GM23338 (cell line): ENCODE measurements at regions not wholly inside any gene's neighbourhood (a gene's known extent, or its start where the extent isn't known, plus 50 kb on each side); places are given as distances from the start of the nearest gene placed in this dataset.

Experiments used
- ATAC-seq: fragments of 200-7000 bp; cut with Tn5 transposase; 3 replicates; pipeline ENCODE4 v1.9.1; 2020
- DNase-seq: peaks from one replicate; pipeline ENCODE4 v3.0.0-alpha.2; 2015; ENCODE audit warnings: low spot score
- H2AFZ ChIP-seq: fragments of 200-600 bp; sonication (generic); 2 replicates; pipeline ENCODE4 v1.8.0; 2016; ENCODE audit warnings: antibody characterized with exemption, mild to moderate bottlenecking, moderate library complexity
- H3F3A ChIP-seq: fragments of 200-600 bp; sonication (generic); replicated peaks from 2 replicates; pipeline ENCODE4 v1.8.0; 2017; ENCODE audit warnings: antibody characterized with exemption, mixed run types, low read depth
- H3K27ac ChIP-seq: fragments of 200-600 bp; sonication (generic); 2 replicates; pipeline ENCODE4 v1.6.1; 2016; ENCODE audit warnings: low read depth
- H3K27me3 ChIP-seq: fragments of 200-600 bp; sonication (generic); 2 replicates; pipeline ENCODE4 v1.8.0; 2016; ENCODE audit warnings: mild to moderate bottlenecking, mixed run types, moderate library complexity; ENCODE audit not compliant: insufficient read depth
- H3K36me3 ChIP-seq: fragments of 200-600 bp; sonication (generic); 2 replicates; pipeline ENCODE4 v1.8.0; 2016; ENCODE audit warnings: mild to moderate bottlenecking; ENCODE audit not compliant: insufficient read depth
- H3K4me1 ChIP-seq: fragments of 200-600 bp; sonication (generic); 2 replicates; pipeline ENCODE4 v1.8.0; 2016; ENCODE audit warnings: mild to moderate bottlenecking, moderate library complexity; ENCODE audit not compliant: insufficient read depth
- H3K4me2 ChIP-seq: fragments of 200-600 bp; sonication (generic); 2 replicates; pipeline ENCODE4 v1.7.1; 2017; ENCODE audit warnings: mixed run types
- H3K4me3 ChIP-seq: fragments of 200-600 bp; sonication (generic); 2 replicates; pipeline ENCODE4 v1.6.1; 2016; ENCODE audit warnings: mixed run types
- H3K79me2 ChIP-seq: fragments of 200-600 bp; sonication (generic); replicated peaks from 2 replicates; pipeline ENCODE4 v1.8.0; 2017; ENCODE audit warnings: mild to moderate bottlenecking; ENCODE audit not compliant: insufficient read depth
- H3K9me2 ChIP-seq: fragments of 200-600 bp; sonication (generic); 2 replicates; pipeline ENCODE4 v1.8.0; 2017; ENCODE audit not compliant: insufficient read depth
- H4K20me1 ChIP-seq: fragments of 200-600 bp; sonication (generic); replicated peaks from 2 replicates; pipeline ENCODE4 v1.8.0; 2017; ENCODE audit warnings: mild to moderate bottlenecking; ENCODE audit not compliant: insufficient read depth
- H3K27ac Mint-ChIP-seq: 2 replicates; pipeline ENCODE4 v1.8.0; 2020; ENCODE audit warnings: inconsistent platforms, mild to moderate bottlenecking, moderate library complexity, mixed read lengths
- H3K27me3 Mint-ChIP-seq: 3 replicates; pipeline ENCODE4 v1.8.0; 2022; ENCODE audit warnings: low read depth, mild to moderate bottlenecking, moderate library complexity, mixed read lengths, inconsistent platforms; ENCODE audit not compliant: insufficient read depth, poor library complexity
- H3K36me3 Mint-ChIP-seq: 3 replicates; pipeline ENCODE4 v1.8.0; 2021; ENCODE audit warnings: low read depth, mild to moderate bottlenecking, inconsistent platforms, moderate library complexity, mixed read lengths
- H3K4me1 Mint-ChIP-seq: 3 replicates; pipeline ENCODE4 v1.8.0; 2020; ENCODE audit warnings: mild to moderate bottlenecking, inconsistent platforms, mixed read lengths
- H3K4me3 Mint-ChIP-seq: 3 replicates; pipeline ENCODE4 v1.8.0; 2021; ENCODE audit warnings: moderate library complexity, mild to moderate bottlenecking, inconsistent platforms, mixed read lengths
- H3K9me3 Mint-ChIP-seq: 3 replicates; pipeline ENCODE4 v1.8.0; 2020; ENCODE audit warnings: moderate library complexity, mild to moderate bottlenecking, inconsistent platforms, mixed read lengths
- CREB1 ChIP-seq: fragments of 250-450 bp; sonication (Bioruptor Pico); IDR thresholded peaks from 2 replicates; pipeline ENCODE4 v1.5.0; 2020; ENCODE audit warnings: low read depth, mild to moderate bottlenecking, moderate library complexity
- CTCF ChIP-seq, 2 experiments: fragments of 200-600 bp in 1 of 2; sonication (generic) in 1 of 2; conservative IDR thresholded peaks; 2 replicates each; pipeline versions ENCODE4 v1.5.1 to v1.6.1; 2016 to 2017; ENCODE audit warnings: antibody characterized with exemption in 2 of 2, low read depth in 2 of 2, mild to moderate bottlenecking in 2 of 2, moderate library complexity in 1 of 2
- NANOG ChIP-seq: IDR thresholded peaks from 2 replicates; pipeline ENCODE4 v1.6.1; 2016; ENCODE audit warnings: antibody characterized with exemption, borderline replicate concordance
- POLR2AphosphoS5 ChIP-seq: IDR thresholded peaks from 2 replicates; pipeline ENCODE4 v1.6.1; 2016; ENCODE audit warnings: antibody characterized with exemption, low read depth
- REST ChIP-seq: IDR thresholded peaks from one replicate; pipeline ENCODE4 v1.6.1; 2018; ENCODE audit warnings: antibody characterized with exemption; ENCODE audit not compliant: unreplicated experiment
- STAT1 ChIP-seq: IDR thresholded peaks from one replicate; pipeline ENCODE4 v1.6.1; 2016; ENCODE audit warnings: antibody characterized with exemption; ENCODE audit not compliant: unreplicated experiment
- ZNF114 ChIP-seq: fragments of 250-450 bp; sonication (Bioruptor Pico); IDR thresholded peaks from 2 replicates; pipeline ENCODE4 v1.5.0; 2020; ENCODE audit warnings: mild to moderate bottlenecking, moderate library complexity
- ZNF462 ChIP-seq: fragments of 250-450 bp; sonication (Bioruptor Pico); IDR thresholded peaks from 2 replicates; pipeline ENCODE4 v1.5.0; 2020; ENCODE audit warnings: mild to moderate bottlenecking, moderate library complexity

GRCh38 chr1:221029981-221030649 lies 150.9 kb downstream of the HLX start:
- H3K27me3 ChIP-seq = no peaks in the 10 kb centered on the region
- H3K4me2 ChIP-seq = no peak overlapping the region
- no peaks in the 10 kb centered on the region for H3K79me2 ChIP-seq
- Mint-ChIP-seq H3K4me1 (no peaks in the 10 kb centered on the region), H3K9me3 (no peaks in the 10 kb centered on the region), H3K27me3 (no peaks in the 10 kb centered on the region), H3K36me3 (no peaks in the 10 kb centered on the region), H3K4me3 (no peak overlapping the region), H3K27ac (no peak overlapping the region)
- no peaks in the 10 kb centered on the region for H3K36me3 ChIP-seq
- no peaks in the 10 kb centered on the region for H3K4me1 ChIP-seq
- H3K9me2 ChIP-seq = peaks cover 12% of the 10 kb centered on the region; the same call in 1 of the 2 replicates
- H2AFZ ChIP-seq = peak overlapping the region; percentile 38; the same call in 1 of the 2 replicates
- TF ChIP-seq NANOG (no peak), ZNF114 (CRISPR knock-in tag) (no peak), STAT1 (no peak), ZNF462 (CRISPR knock-in tag) (no peak), POLR2AphosphoS5 (no peak), REST (no peak), CTCF (conservative IDR thresholded peaks at IDR 0.05; ENCODE audit: low read depth in 2 of 2) (no peak), CREB1 (no peak)
- no peaks in the 10 kb centered on the region for H3F3A ChIP-seq
- H4K20me1 ChIP-seq = no peaks in the 10 kb centered on the region
- ATAC-seq (no peak), DNase-seq (no peak)
- no peak overlapping the region for H3K4me3 ChIP-seq
- H3K27ac ChIP-seq = no peak overlapping the region
